C4-2B (cell line): ENCODE measurements at regions not wholly inside any gene's neighbourhood (a gene's known extent, or its start where the extent isn't known, plus 50 kb on each side); places are given as distances from the start of the nearest gene placed in this dataset.

ENCODE experiments used
- CTCF ChIP-seq: fragments of 450-650 bp; conservative IDR thresholded peaks from 2 replicates; pipeline ENCODE4 v1.5.1; 2017; ENCODE audit warnings: mild to moderate bottlenecking
- ZFX ChIP-seq: fragments of 450-650 bp; IDR thresholded peaks from 2 replicates; pipeline ENCODE4 v1.6.1; 2017

GRCh38 chr7:153398370-153398769, 638.8 kb downstream of the ACTR3B start:
- TF ChIP-seq CTCF (no peak), ZFX (no peak)
